Stimulated activated CD4-positive, alpha-beta T cell treated with anti-CD3 and anti-CD28 coated beads, TNF-alpha, amount 100 ng/mL, for 1 hour (primary cell): ENCODE measurements at regions not wholly inside any gene's neighbourhood (a gene's known extent, or its start where the extent isn't known, plus 50 kb on each side); places are given as distances from the start of the nearest gene placed in this dataset.

Experiments
- DNase-seq, 3 donors: peaks; one replicate each; pipeline ENCODE4 v3.0.0-alpha.2; 2020; ENCODE audit warnings: low read depth in 3 of 3, low spot score in 1 of 3

DNA sequence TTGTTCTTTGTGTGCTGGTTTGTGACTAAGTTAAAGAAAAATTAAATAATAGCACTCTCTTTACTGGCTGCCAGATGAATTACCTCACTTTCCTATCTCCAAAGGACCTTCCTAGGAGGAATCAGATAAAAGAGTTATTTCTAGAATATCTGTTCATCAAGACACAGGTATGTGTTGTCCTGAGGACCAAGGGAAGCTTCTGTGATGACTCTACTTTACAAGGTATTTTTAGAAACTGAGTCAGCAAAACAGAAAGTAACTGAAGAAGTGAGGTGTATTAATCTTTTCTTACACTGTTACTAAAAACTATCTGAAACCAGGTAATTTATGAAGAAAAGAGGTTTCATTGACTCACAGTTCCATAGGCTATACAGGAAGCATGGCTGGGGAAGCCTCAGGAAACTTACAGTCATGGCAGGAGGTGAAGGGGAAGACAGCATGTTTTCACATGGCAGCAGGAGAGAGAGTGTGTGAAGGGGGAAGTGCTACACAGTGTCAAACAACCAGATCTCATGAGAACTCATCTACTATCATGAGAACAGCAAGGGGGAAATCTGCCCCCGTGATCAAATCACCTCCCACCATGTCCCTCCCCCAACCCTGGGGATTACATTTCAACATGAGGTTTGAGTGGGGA lies 189.2 kb upstream of the DMAC1 start:
- DNase-seq: no peak

DNA sequence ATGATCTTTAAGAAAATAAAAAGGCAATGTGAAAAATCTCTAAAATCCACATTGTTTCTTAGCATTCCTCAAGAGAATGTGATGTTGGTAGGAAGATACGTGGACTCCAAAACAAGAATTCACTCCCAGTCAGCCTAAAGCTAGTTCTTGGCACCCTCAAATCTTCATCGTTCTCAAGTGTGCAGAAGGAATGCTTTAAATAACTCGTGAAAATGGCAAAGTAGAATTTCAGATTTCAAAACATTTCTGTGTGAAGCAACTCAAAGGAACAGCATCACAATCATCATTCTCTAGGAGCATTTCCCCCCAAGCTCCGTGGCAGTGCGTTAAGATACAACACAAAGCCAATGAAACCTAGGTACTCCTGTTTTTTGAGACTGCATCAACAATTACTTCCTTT lies 185.1 kb upstream of the DMAC1 start:
- no peak for DNase-seq

GRCh38 chr9:7984203-7984602 lies 184.6 kb upstream of the DMAC1 start:
- no peak for DNase-seq

DNA sequence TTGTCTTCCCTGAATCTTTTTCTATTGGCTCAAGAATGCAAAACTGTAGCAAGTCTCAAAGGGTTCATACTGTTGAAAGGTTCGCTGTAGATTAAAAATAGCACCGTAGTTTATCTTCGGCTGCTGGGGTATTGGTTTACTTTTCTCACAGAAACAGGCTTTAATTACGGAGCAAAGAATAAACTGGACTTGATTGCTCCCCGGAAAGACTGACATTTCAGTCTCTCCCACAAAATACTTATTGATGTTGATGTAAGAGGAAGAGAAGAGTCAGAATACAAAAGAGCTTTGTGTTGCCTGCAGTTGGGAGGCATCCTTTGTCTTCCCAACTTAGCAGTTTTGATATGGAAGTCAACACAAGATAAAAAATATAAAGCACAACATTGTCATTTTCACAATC lies 183.9 kb upstream of the DMAC1 start:
- DNase-seq: no peak

DNA sequence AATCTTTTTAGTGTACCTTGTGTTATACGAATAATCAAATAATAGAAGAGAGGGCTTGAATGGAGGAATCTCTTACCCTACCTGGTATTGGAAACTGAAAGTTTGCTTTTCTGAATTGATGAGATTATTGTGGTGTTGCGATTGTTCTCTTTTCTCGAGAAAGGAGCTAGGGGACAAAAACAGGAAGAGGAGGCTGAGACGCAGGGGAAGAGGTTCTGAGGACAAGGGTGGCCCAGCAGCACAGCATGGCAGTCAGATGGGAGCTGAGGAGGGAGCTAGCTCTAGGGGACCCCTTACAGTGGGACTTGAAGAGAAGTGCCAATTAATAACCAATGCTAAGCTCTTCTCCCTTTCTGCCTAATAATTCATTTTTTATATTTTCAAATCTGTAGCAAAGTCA lies 183.3 kb upstream of the DMAC1 start:
- no peak for DNase-seq

DNA sequence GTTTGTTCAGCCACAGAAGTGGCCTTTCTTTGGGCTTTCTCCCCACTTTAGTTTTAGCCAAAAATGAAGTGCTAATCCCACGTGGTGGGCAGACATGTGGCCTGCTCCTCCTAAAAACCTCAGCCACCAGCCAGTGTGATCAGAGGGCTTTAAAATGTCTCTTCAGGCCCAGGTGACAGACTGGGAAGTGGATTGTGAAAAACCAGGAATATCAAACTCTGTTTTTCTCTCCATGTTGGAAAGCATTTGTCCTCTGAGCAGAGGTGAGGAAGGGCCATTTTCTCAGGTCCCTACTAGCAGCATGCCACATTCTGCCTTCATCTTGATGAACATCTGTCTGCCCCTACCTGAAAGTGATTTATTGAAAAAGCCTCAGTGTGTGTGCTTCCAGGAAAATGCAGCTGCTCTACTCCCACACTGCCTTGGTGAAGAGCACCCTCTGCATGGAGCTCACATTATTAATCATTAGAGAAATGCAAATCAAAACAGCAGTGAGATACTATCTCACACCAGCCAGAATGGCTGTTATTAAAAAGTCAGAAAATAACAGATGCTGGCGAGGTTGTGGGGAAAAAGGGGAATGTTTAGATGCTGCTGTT lies 181.2 kb upstream of the DMAC1 start:
- DNase-seq: no peak

- DNase-seq: no peak
Observed at GRCh38 chr9:7980041-7980440, 180.5 kb upstream of the DMAC1 start.

DNA sequence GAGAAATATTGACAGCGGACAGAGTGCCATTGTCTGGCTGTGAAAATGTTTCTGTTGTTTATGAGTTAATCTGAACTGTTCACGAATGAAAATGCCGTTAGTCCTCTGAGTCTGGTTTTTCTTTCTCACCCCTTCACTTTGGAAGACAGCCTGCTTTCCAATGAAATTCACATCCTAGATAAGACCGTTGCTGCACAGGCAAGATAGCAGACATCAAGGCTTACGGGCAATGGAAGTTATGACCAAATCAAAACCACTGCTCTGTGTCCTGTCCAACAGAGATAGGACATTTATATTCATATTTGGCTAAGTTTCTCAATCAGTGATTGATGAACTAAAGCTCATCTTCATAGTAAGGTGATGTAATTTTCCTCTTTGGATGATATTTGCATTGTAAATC lies 180.0 kb upstream of the DMAC1 start:
- DNase-seq: no peak

DNA sequence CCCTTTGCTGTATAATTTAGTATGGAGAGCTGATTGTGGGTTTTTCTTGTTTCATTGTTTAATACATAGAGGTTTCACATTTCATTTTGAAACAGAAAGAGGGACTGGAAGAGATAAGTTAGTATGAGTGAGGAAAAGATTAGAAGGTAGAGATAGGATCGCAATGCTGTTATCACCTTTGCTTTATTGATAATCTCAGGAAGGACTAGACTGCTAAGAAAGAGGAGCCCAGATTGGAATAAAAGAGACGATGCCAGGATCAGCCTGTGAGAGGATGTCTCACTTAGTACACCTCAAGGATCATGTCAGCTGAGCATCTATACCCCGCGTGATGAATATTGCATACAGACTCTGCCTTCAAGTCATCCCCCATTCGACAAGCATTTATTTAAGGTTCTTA lies 178.0 kb upstream of the DMAC1 start:
- DNase-seq: no peak

- no peak for DNase-seq
Observed at GRCh38 chr9:7976856-7977255, 177.3 kb upstream of the DMAC1 start.

GRCh38 chr9:7976167-7976755 lies 176.7 kb upstream of the DMAC1 start:
- peak in 2 of 3 donors; percentile 18 to 21 for DNase-seq

- no peak for DNase-seq
Observed at GRCh38 chr9:7975336-7975735, 175.8 kb upstream of the DMAC1 start.

GRCh38 chr9:7974335-7974960 lies 174.9 kb upstream of the DMAC1 start:
- DNase-seq: no peak

DNA sequence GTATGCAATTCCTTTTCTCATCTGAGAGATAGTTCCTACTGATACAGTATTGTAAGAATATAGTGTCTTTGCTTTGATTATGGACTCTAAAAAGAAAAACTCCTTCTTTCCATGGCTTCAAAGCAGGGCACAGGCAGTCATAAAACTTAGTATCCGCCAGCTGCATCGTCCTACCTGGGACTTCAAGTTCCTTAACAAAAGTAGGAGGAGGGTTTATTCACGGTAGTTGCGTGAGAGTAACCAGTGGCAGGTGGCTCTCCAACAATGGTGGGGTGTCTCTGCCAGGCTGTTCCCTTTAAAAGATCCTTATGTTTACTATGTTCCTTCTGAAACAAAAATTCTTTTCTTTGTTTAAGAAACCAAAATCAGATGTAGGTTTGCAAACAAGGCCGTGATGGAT lies 173.5 kb upstream of the DMAC1 start:
- no peak for DNase-seq

DNA sequence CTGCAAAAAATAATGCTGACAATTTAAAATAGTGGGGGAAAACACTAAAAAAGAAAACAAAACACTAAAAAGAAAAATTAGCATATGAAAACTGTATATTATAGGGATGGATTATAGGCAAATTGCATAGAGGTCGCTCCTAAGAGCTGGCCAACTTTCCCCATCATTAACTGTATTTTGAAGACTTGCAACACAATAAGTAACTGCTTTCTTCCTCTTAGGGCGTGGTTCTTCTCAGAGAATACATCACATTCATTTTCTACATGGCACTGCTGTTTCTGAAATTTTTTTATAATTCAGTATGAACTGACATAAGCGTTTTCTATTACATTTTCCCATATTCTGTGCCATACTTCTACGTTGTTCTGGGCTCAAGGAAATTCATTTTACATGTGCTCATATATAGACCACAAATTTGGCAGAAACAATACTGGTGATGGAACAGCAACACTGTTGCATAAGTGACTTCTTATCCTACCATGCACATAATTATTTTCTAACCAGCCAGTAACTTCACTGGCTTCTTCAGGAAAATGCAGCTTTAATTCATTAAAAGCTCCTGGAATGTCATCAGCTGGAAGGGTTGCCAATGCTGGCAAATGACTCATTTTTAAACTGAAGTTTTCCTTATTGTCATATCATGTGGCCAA lies 171.2 kb upstream of the DMAC1 start:
- no peak for DNase-seq

DNA sequence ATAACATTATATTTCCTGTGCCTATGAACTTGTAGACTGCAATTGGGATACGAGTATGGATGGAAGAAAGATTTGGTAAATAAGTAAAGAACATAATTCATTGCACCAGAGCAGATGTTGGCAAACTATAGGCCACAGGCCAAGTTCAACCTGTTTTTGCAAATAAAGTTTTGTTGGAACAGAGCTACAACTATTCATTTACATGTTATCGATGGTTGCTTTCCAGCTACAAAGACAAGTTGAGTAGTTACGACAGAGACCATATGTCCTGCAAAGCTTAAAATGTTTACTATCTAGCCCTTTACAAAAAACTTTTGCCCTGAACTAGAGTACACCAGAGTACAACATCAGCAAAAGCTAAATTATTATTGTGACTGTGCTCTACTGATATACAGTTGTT lies 169.1 kb upstream of the DMAC1 start:
- DNase-seq: no peak

DNA sequence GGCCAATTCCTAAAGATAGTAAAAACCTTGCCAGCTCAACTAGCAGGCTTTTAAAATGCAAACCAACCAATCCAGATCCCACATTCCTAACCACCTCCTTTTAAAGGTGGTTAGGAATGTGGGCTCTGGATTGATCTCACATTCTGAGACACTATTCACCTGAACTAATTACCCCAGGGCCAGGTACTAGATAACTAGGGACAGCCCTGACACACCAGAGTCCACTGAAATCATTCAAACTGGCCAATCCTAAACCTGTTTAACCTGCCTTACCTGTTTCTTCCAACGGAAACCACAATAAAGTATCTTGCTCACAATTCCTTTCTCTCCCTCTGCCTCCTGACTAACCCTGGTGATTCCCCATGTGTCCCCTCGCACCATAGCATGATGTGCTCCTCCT lies 168.3 kb upstream of the DMAC1 start:
- DNase-seq: no peak

GRCh38 chr9:7967093-7967827 lies 167.7 kb upstream of the DMAC1 start:
- no peak for DNase-seq

GRCh38 chr9:7965063-7965462 lies 165.5 kb upstream of the DMAC1 start:
- DNase-seq: no peak

- DNase-seq: no peak
Observed at GRCh38 chr9:7963026-7963425, 163.4 kb upstream of the DMAC1 start.

GRCh38 chr9:7961076-7961475 lies 161.5 kb upstream of the DMAC1 start:
- no peak for DNase-seq
